GM23338 (cell line): ENCODE measurements at regions not wholly inside any gene's neighbourhood (a gene's known extent, or its start where the extent isn't known, plus 50 kb on each side); places are given as distances from the start of the nearest gene placed in this dataset.

Source experiments
- ATAC-seq: fragments of 200-7000 bp; cut with Tn5 transposase; 3 replicates; pipeline ENCODE4 v1.9.1; 2020
- DNase-seq: peaks from one replicate; pipeline ENCODE4 v3.0.0-alpha.2; 2015; ENCODE audit warnings: low spot score
- H2AFZ ChIP-seq: fragments of 200-600 bp; sonication (generic); 2 replicates; pipeline ENCODE4 v1.8.0; 2016; ENCODE audit warnings: antibody characterized with exemption, mild to moderate bottlenecking, moderate library complexity
- H3F3A ChIP-seq: fragments of 200-600 bp; sonication (generic); replicated peaks from 2 replicates; pipeline ENCODE4 v1.8.0; 2017; ENCODE audit warnings: antibody characterized with exemption, mixed run types, low read depth
- H3K27ac ChIP-seq: fragments of 200-600 bp; sonication (generic); 2 replicates; pipeline ENCODE4 v1.6.1; 2016; ENCODE audit warnings: low read depth
- H3K27me3 ChIP-seq: fragments of 200-600 bp; sonication (generic); 2 replicates; pipeline ENCODE4 v1.8.0; 2016; ENCODE audit warnings: mild to moderate bottlenecking, mixed run types, moderate library complexity; ENCODE audit not compliant: insufficient read depth
- H3K36me3 ChIP-seq: fragments of 200-600 bp; sonication (generic); 2 replicates; pipeline ENCODE4 v1.8.0; 2016; ENCODE audit warnings: mild to moderate bottlenecking; ENCODE audit not compliant: insufficient read depth
- H3K4me1 ChIP-seq: fragments of 200-600 bp; sonication (generic); 2 replicates; pipeline ENCODE4 v1.8.0; 2016; ENCODE audit warnings: mild to moderate bottlenecking, moderate library complexity; ENCODE audit not compliant: insufficient read depth
- H3K4me2 ChIP-seq: fragments of 200-600 bp; sonication (generic); 2 replicates; pipeline ENCODE4 v1.7.1; 2017; ENCODE audit warnings: mixed run types
- H3K4me3 ChIP-seq: fragments of 200-600 bp; sonication (generic); 2 replicates; pipeline ENCODE4 v1.6.1; 2016; ENCODE audit warnings: mixed run types
- H3K79me2 ChIP-seq: fragments of 200-600 bp; sonication (generic); replicated peaks from 2 replicates; pipeline ENCODE4 v1.8.0; 2017; ENCODE audit warnings: mild to moderate bottlenecking; ENCODE audit not compliant: insufficient read depth
- H3K9me2 ChIP-seq: fragments of 200-600 bp; sonication (generic); 2 replicates; pipeline ENCODE4 v1.8.0; 2017; ENCODE audit not compliant: insufficient read depth
- H4K20me1 ChIP-seq: fragments of 200-600 bp; sonication (generic); replicated peaks from 2 replicates; pipeline ENCODE4 v1.8.0; 2017; ENCODE audit warnings: mild to moderate bottlenecking; ENCODE audit not compliant: insufficient read depth
- H3K27ac Mint-ChIP-seq: 2 replicates; pipeline ENCODE4 v1.8.0; 2020; ENCODE audit warnings: inconsistent platforms, mild to moderate bottlenecking, moderate library complexity, mixed read lengths
- H3K27me3 Mint-ChIP-seq: 3 replicates; pipeline ENCODE4 v1.8.0; 2022; ENCODE audit warnings: low read depth, mild to moderate bottlenecking, moderate library complexity, mixed read lengths, inconsistent platforms; ENCODE audit not compliant: insufficient read depth, poor library complexity
- H3K36me3 Mint-ChIP-seq: 3 replicates; pipeline ENCODE4 v1.8.0; 2021; ENCODE audit warnings: low read depth, mild to moderate bottlenecking, inconsistent platforms, moderate library complexity, mixed read lengths
- H3K4me1 Mint-ChIP-seq: 3 replicates; pipeline ENCODE4 v1.8.0; 2020; ENCODE audit warnings: mild to moderate bottlenecking, inconsistent platforms, mixed read lengths
- H3K4me3 Mint-ChIP-seq: 3 replicates; pipeline ENCODE4 v1.8.0; 2021; ENCODE audit warnings: moderate library complexity, mild to moderate bottlenecking, inconsistent platforms, mixed read lengths
- H3K9me3 Mint-ChIP-seq: 3 replicates; pipeline ENCODE4 v1.8.0; 2020; ENCODE audit warnings: moderate library complexity, mild to moderate bottlenecking, inconsistent platforms, mixed read lengths
- CREB1 ChIP-seq: fragments of 250-450 bp; sonication (Bioruptor Pico); IDR thresholded peaks from 2 replicates; pipeline ENCODE4 v1.5.0; 2020; ENCODE audit warnings: low read depth, mild to moderate bottlenecking, moderate library complexity
- CTCF ChIP-seq, 2 experiments: fragments of 200-600 bp in 1 of 2; sonication (generic) in 1 of 2; conservative IDR thresholded peaks; 2 replicates each; pipeline versions ENCODE4 v1.5.1 to v1.6.1; 2016 to 2017; ENCODE audit warnings: antibody characterized with exemption in 2 of 2, low read depth in 2 of 2, mild to moderate bottlenecking in 2 of 2, moderate library complexity in 1 of 2
- EZH2 ChIP-seq: fragments of 200-600 bp; sonication (generic); IDR thresholded peaks from one replicate; pipeline ENCODE4 v1.8.0; 2017; ENCODE audit warnings: antibody characterized with exemption, mild to moderate bottlenecking, low read depth; ENCODE audit not compliant: unreplicated experiment
- JUNB ChIP-seq: IDR thresholded peaks from one replicate; pipeline ENCODE4 v1.6.1; 2016; ENCODE audit warnings: antibody characterized with exemption; ENCODE audit not compliant: unreplicated experiment
- REST ChIP-seq: IDR thresholded peaks from one replicate; pipeline ENCODE4 v1.6.1; 2018; ENCODE audit warnings: antibody characterized with exemption; ENCODE audit not compliant: unreplicated experiment
- ZNF462 ChIP-seq: fragments of 250-450 bp; sonication (Bioruptor Pico); IDR thresholded peaks from 2 replicates; pipeline ENCODE4 v1.5.0; 2020; ENCODE audit warnings: mild to moderate bottlenecking, moderate library complexity

- Histone ChIP-seq H4K20me1 (no peaks in the 10 kb centered on the region), H3K36me3 (no peaks in the 10 kb centered on the region), H3F3A (no peaks in the 10 kb centered on the region), H3K27ac (no peak overlapping the region), H3K4me3 (no peak overlapping the region), H3K4me2 (no peak overlapping the region), H3K9me2 (no peaks in the 10 kb centered on the region; the same call in 1 of the 2 replicates), H3K27me3 (no peaks in the 10 kb centered on the region), H3K4me1 (no peaks in the 10 kb centered on the region), H2AFZ (no peak overlapping the region), H3K79me2 (no peaks in the 10 kb centered on the region)
- Mint-ChIP-seq H3K36me3 (0 out of 3 replicates have a peak, but pooled peaks cover 2% of the 10 kb centered on the region), H3K4me3 (no peak overlapping the region), H3K27ac (no peak overlapping the region), H3K27me3 (peaks cover 3% of the 10 kb centered on the region), H3K4me1 (peaks cover 5% of the 10 kb centered on the region; the same call in 2 of the 3 replicates), H3K9me3 (peaks cover 58% of the 10 kb centered on the region)
- DNase-seq, result no peak
- ATAC-seq, result no peak
- no peak for TF ChIP-seq ZNF462 (CRISPR knock-in tag)
- TF ChIP-seq EZH2, result no peak
These were observed 322.7 kb upstream of the LARGE1 start for GRCh38 chr22:34243023-34243422.

GRCh38 chr22:34255042-34255441 lies 334.8 kb upstream of the LARGE1 start:
- Mint-ChIP-seq H3K4me1 (peaks cover 3% of the 10 kb centered on the region; the same call in 2 of the 3 replicates), H3K4me3 (no peak overlapping the region), H3K27me3 (peaks cover 3% of the 10 kb centered on the region), H3K9me3 (peaks cover 70% of the 10 kb centered on the region), H3K36me3 (peaks cover 7% of the 10 kb centered on the region; the same call in 2 of the 3 replicates), H3K27ac (no peak overlapping the region)
- H2AFZ ChIP-seq, result no peak overlapping the region
- no peak for DNase-seq
- ATAC-seq, result no peak
- peaks cover 5% of the 10 kb centered on the region; the same call in 1 of the 2 replicates for H3K9me2 ChIP-seq
- H3K36me3 ChIP-seq, result no peaks in the 10 kb centered on the region
- H3K79me2 ChIP-seq, result no peaks in the 10 kb centered on the region
- no peaks in the 10 kb centered on the region for H3K27me3 ChIP-seq
- H4K20me1 ChIP-seq, result no peaks in the 10 kb centered on the region
- no peak overlapping the region for H3K4me2 ChIP-seq
- no peak overlapping the region for H3K27ac ChIP-seq
- no peak overlapping the region for H3K4me3 ChIP-seq
- 0 out of 2 replicates have a peak, but pooled peaks cover 7% of the 10 kb centered on the region for H3K4me1 ChIP-seq
- H3F3A ChIP-seq, result no peaks in the 10 kb centered on the region
- TF ChIP-seq CREB1 (no peak), JUNB (no peak), EZH2 (no peak), REST (no peak), CTCF (conservative IDR thresholded peaks at IDR 0.05; ENCODE audit: low read depth in 2 of 2) (no peak)
